Activated CD4-positive, alpha-beta T cell treated with anti-CD3 and anti-CD28 coated beads for 1 hour (primary cell): ENCODE measurements at regions not wholly inside any gene's neighbourhood (a gene's known extent, or its start where the extent isn't known, plus 50 kb on each side); places are given as distances from the start of the nearest gene placed in this dataset.
"Not testable (repeated sequence)": the region's sequence is repeated elsewhere in the genome, so short reads cannot be mapped to it uniquely, and the experiment has no call there.

Source experiments
- DNase-seq: peaks from one replicate; pipeline ENCODE4 v3.0.0-alpha.2; 2020

- DNase-seq = no peak
Measured at GRCh38 chr4:81375745-81376144, 96.0 kb downstream of the RASGEF1B start.

- no peak for DNase-seq
Measured at GRCh38 chr4:81369886-81370285, 101.8 kb downstream of the RASGEF1B start.

GRCh38 chr4:81366779-81367178 is 104.9 kb downstream of the RASGEF1B start:
- no peak for DNase-seq

GRCh38 chr4:81360737-81361136 is 111.0 kb downstream of the RASGEF1B start:
- no peak for DNase-seq

- no peak for DNase-seq
Measured at GRCh38 chr4:81359207-81359606, 112.5 kb downstream of the RASGEF1B start.

- no peak for DNase-seq
Measured at GRCh38 chr4:81358154-81358553, 113.6 kb downstream of the RASGEF1B start.

GRCh38 chr4:81356621-81357020 is 115.1 kb downstream of the RASGEF1B start:
- no peak for DNase-seq

GRCh38 chr4:81355136-81355535 is 116.6 kb downstream of the RASGEF1B start:
- no peak for DNase-seq

GRCh38 chr4:81353861-81354260 is 117.8 kb downstream of the RASGEF1B start:
- DNase-seq = no peak

GRCh38 chr4:81352446-81352835 is 119.3 kb downstream of the RASGEF1B start:
- no peak for DNase-seq

- peak; percentile 35 for DNase-seq
Measured at GRCh38 chr4:81351654-81352445, 119.9 kb downstream of the RASGEF1B start.

- no peak for DNase-seq
Measured at GRCh38 chr4:81350040-81350439, 121.7 kb downstream of the RASGEF1B start.

GRCh38 chr4:81348778-81349094 is 123.0 kb downstream of the RASGEF1B start:
- no peak for DNase-seq

- DNase-seq = no peak
Measured at GRCh38 chr4:81348086-81348777, 123.5 kb downstream of the RASGEF1B start.

GRCh38 chr4:81346719-81347118 is 125.0 kb downstream of the RASGEF1B start:
- DNase-seq = no peak

- no peak for DNase-seq
Measured at GRCh38 chr4:81343536-81343935, 128.2 kb downstream of the RASGEF1B start.

GRCh38 chr4:81343046-81343445 is 128.0 kb upstream of the PRKG2 start:
- no peak for DNase-seq

- DNase-seq = no peak
Measured at GRCh38 chr4:81337211-81337610, 122.2 kb upstream of the PRKG2 start.

GRCh38 chr4:81335122-81335912 is 120.3 kb upstream of the PRKG2 start:
- DNase-seq = no peak

- no peak for DNase-seq
Measured at GRCh38 chr4:81330018-81330417, 115.0 kb upstream of the PRKG2 start.

- DNase-seq = no peak
Measured at GRCh38 chr4:81326581-81326980, 111.6 kb upstream of the PRKG2 start.

GRCh38 chr4:81324594-81324993 is 109.6 kb upstream of the PRKG2 start:
- DNase-seq = not testable (repeated sequence)

- no peak for DNase-seq
Measured at GRCh38 chr4:81319657-81320056, 104.6 kb upstream of the PRKG2 start.
